PC-3 (cell line): ENCODE measurements at regions not wholly inside any gene's neighbourhood (a gene's known extent, or its start where the extent isn't known, plus 50 kb on each side); places are given as distances from the start of the nearest gene placed in this dataset.

Source experiments
- EZH2phosphoT487 ChIP-seq: fragments of 300-600 bp; sonication (generic); IDR thresholded peaks from 2 replicates; pipeline ENCODE4 v1.6.1; 2018; ENCODE audit warnings: mild to moderate bottlenecking, antibody characterized with exemption, low read length, borderline replicate concordance
- TF ChIP-seq, protein P1 (sequence below): fragments of 300-600 bp; sonication (generic); conservative IDR thresholded peaks from 2 replicates; pipeline ENCODE4 v1.5.1; 2017; ENCODE audit warnings: antibody characterized with exemption, low read depth, mild to moderate bottlenecking, low read length

DNA sequence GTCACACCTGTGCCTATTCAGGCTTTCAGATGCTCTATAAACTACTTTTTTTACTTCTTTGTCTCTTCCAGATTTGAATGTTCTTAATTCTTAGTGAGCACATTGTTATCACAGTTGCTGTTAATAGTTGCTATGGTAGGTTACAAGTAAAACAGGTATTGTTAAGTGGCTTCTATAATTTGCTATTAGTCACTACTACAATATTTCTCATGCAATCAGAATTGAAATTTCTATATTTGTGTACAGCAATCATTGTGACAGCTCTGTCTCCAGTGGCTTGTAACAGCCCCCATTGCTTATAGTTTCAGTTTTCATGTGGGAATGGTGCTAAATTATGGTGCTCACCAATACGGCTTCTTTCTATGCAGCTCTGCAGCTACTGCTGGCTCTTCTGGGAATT lies 318.4 kb upstream of the GOLIM4 start:
- TF ChIP-seq, protein P1, sequence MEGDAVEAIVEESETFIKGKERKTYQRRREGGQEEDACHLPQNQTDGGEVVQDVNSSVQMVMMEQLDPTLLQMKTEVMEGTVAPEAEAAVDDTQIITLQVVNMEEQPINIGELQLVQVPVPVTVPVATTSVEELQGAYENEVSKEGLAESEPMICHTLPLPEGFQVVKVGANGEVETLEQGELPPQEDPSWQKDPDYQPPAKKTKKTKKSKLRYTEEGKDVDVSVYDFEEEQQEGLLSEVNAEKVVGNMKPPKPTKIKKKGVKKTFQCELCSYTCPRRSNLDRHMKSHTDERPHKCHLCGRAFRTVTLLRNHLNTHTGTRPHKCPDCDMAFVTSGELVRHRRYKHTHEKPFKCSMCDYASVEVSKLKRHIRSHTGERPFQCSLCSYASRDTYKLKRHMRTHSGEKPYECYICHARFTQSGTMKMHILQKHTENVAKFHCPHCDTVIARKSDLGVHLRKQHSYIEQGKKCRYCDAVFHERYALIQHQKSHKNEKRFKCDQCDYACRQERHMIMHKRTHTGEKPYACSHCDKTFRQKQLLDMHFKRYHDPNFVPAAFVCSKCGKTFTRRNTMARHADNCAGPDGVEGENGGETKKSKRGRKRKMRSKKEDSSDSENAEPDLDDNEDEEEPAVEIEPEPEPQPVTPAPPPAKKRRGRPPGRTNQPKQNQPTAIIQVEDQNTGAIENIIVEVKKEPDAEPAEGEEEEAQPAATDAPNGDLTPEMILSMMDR = no peak
- no peak for TF ChIP-seq EZH2phosphoT487
